PC-9 (cell line): ENCODE measurements at regions not wholly inside any gene's neighbourhood (a gene's known extent, or its start where the extent isn't known, plus 50 kb on each side); places are given as distances from the start of the nearest gene placed in this dataset.

Source experiments
- EZH2 ChIP-seq: fragments of 200-600 bp; sonication (generic); IDR thresholded peaks from 2 replicates; pipeline ENCODE4 v1.8.0; 2017; ENCODE audit warnings: antibody characterized with exemption, low read depth
- TF ChIP-seq, protein P1 (sequence below): fragments of 200-600 bp; sonication (generic); conservative IDR thresholded peaks from 2 replicates; pipeline ENCODE4 v1.6.1; 2017; ENCODE audit warnings: mixed run types, antibody characterized with exemption, mild to moderate bottlenecking, moderate library complexity

DNA sequence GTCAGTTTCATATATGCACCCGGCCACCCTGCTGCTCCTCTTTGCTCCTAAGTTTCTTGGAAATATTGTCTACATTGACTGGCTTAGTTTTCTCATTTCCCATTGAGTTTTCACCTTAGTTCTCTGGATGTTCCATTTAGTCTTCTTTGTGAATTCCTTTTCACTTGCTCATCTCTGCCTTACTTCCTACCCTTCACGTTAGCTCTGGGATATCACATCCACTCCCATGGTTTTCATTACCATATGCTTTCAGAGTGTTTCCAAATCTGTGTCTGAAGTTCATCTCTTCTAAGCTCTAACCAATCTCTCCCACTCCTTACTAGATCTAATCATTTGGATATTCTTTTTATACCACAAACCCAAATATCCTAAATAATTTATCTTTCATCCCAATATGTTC is 226.4 kb downstream of the FAM76B start:
- TF ChIP-seq, protein P1, sequence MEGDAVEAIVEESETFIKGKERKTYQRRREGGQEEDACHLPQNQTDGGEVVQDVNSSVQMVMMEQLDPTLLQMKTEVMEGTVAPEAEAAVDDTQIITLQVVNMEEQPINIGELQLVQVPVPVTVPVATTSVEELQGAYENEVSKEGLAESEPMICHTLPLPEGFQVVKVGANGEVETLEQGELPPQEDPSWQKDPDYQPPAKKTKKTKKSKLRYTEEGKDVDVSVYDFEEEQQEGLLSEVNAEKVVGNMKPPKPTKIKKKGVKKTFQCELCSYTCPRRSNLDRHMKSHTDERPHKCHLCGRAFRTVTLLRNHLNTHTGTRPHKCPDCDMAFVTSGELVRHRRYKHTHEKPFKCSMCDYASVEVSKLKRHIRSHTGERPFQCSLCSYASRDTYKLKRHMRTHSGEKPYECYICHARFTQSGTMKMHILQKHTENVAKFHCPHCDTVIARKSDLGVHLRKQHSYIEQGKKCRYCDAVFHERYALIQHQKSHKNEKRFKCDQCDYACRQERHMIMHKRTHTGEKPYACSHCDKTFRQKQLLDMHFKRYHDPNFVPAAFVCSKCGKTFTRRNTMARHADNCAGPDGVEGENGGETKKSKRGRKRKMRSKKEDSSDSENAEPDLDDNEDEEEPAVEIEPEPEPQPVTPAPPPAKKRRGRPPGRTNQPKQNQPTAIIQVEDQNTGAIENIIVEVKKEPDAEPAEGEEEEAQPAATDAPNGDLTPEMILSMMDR, result no peak
- TF ChIP-seq EZH2, result no peak
